Calu3 (cell line): ENCODE measurements at regions not wholly inside any gene's neighbourhood (a gene's known extent, or its start where the extent isn't known, plus 50 kb on each side); places are given as distances from the start of the nearest gene placed in this dataset.

Source experiments
- BruUV-seq: library from RNA; stranded (reverse); fragments of 400-500 nt; replicated peaks from 2 replicates; lab custom pipeline; 2021; lab: Mats Ljungman, UMichigan
- CTCF ChIA-PET: fragments of 300-600 bp; sonication (Branson Sonifier 250); formaldehyde crosslinking; loops from one replicate; lab custom pipeline; 2022; ENCODE audit warnings: antibody characterized with exemption; lab: Charles Lee
- DNase-seq: peaks from one replicate; pipeline ENCODE4 v3.0.0; 2022
- H3K27ac Mint-ChIP-seq: one replicate; pipeline ENCODE4 v1.8.0; 2022; ENCODE audit warnings: mixed read lengths; ENCODE audit not compliant: unreplicated experiment
- H3K27me3 Mint-ChIP-seq: one replicate; pipeline ENCODE4 v1.8.0; 2022; ENCODE audit warnings: mixed read lengths; ENCODE audit not compliant: unreplicated experiment
- H3K36me3 Mint-ChIP-seq: one replicate; pipeline ENCODE4 v1.8.0; 2022; ENCODE audit warnings: mild to moderate bottlenecking, moderate library complexity, mixed read lengths; ENCODE audit not compliant: insufficient read depth, unreplicated experiment
- H3K4me1 Mint-ChIP-seq: one replicate; pipeline ENCODE4 v1.8.0; 2022; ENCODE audit warnings: mild to moderate bottlenecking, low read depth, mixed read lengths; ENCODE audit not compliant: unreplicated experiment
- H3K4me3 Mint-ChIP-seq: one replicate; pipeline ENCODE4 v1.8.0; 2022; ENCODE audit warnings: mild to moderate bottlenecking, low read depth, moderate library complexity, mixed read lengths; ENCODE audit not compliant: unreplicated experiment
- H3K9me3 Mint-ChIP-seq: one replicate; pipeline ENCODE4 v1.8.0; 2022; ENCODE audit warnings: low read depth, mixed read lengths; ENCODE audit not compliant: unreplicated experiment
- CTCF ChIP-seq: fragments of 200-600 bp; IDR thresholded peaks from one replicate; pipeline ENCODE4 v1.8.0; 2022; ENCODE audit warnings: antibody characterized with exemption; ENCODE audit not compliant: unreplicated experiment
- intact Hi-C: fragments of 100-400 bp; cut with micrococcal nuclease; formaldehyde crosslinking; loops from one replicate; pipeline ENCODE4 v1.10.0; 2022; ENCODE audit not compliant: unreplicated experiment

GRCh38 chr17:79463421-79464317 is 147.2 kb downstream of the RBFOX3 start:
- Mint-ChIP-seq H3K4me1 (no peaks in the 10 kb centered on the region), H3K9me3 (no peaks in the 10 kb centered on the region), H3K27me3 (peaks cover 43% of the 10 kb centered on the region), H3K36me3 (no peaks in the 10 kb centered on the region), H3K27ac (no peak overlapping the region), H3K4me3 (no peak overlapping the region)
- DNase-seq, result no peak
- CTCF ChIA-PET, result no interaction called here
- no TSS peak for BruUV-seq
- intact Hi-C loops, result no loop called here
- TF ChIP-seq CTCF, result no peak

- CTCF ChIA-PET, result no interaction called here
- BruUV-seq, result no TSS peak
- Mint-ChIP-seq H3K4me1 (no peaks in the 10 kb centered on the region), H3K27ac (no peak overlapping the region), H3K27me3 (peaks cover 69% of the 10 kb centered on the region), H3K9me3 (no peaks in the 10 kb centered on the region), H3K4me3 (no peak overlapping the region), H3K36me3 (no peaks in the 10 kb centered on the region)
- TF ChIP-seq CTCF, result no peak
- intact Hi-C loops, result no loop called here
- DNase-seq, result no peak
Observed at GRCh38 chr17:79461041-79461440, 149.8 kb downstream of the RBFOX3 start.

- CTCF ChIA-PET, result no interaction called here
- H3K36me3 Mint-ChIP-seq, result no peaks in the 10 kb centered on the region
- H3K9me3 Mint-ChIP-seq, result no peaks in the 10 kb centered on the region
- H3K27me3 Mint-ChIP-seq, result peaks cover 81% of the 10 kb centered on the region
- DNase-seq, result no peak
- no peak overlapping the region for H3K27ac Mint-ChIP-seq
- no peaks in the 10 kb centered on the region for H3K4me1 Mint-ChIP-seq
- no TSS peak for BruUV-seq
- no peak for TF ChIP-seq CTCF
- intact Hi-C loops, result no loop called here
- no peak overlapping the region for H3K4me3 Mint-ChIP-seq
Observed at GRCh38 chr17:79459846-79460245, 151.0 kb downstream of the RBFOX3 start.

GRCh38 chr17:79459003-79459655 is 151.7 kb downstream of the RBFOX3 start:
- Mint-ChIP-seq H3K4me3 (no peak overlapping the region), H3K9me3 (no peaks in the 10 kb centered on the region), H3K36me3 (no peaks in the 10 kb centered on the region), H3K27ac (no peak overlapping the region), H3K27me3 (peaks cover 88% of the 10 kb centered on the region), H3K4me1 (no peaks in the 10 kb centered on the region)
- intact Hi-C loops, result no loop called here
- no peak for DNase-seq
- no TSS peak for BruUV-seq
- CTCF ChIA-PET, result no interaction called here
- no peak for TF ChIP-seq CTCF
